ENCODE measurements at regions not wholly inside any gene's neighbourhood (a gene's known extent, or its start where the extent isn't known, plus 50 kb on each side); places are given as distances from the start of the nearest gene placed in this dataset.

GRCh38 chr1:87794788-87795614 lies 466.3 kb downstream of the LMO4 start:
- H3K27ac ChIP-seq: no peak overlapping the region
- TF ChIP-seq ZFX (IDR thresholded peaks at IDR 0.05) (no peak), CTCF (conservative IDR thresholded peaks at IDR 0.05) (no peak)

GRCh38 chr1:87795615-87796337 lies 467.1 kb downstream of the LMO4 start:
- no peak for TF ChIP-seq ZFX (IDR thresholded peaks at IDR 0.05)
- no peak for TF ChIP-seq CTCF (conservative IDR thresholded peaks at IDR 0.05)
- H3K27ac ChIP-seq: no peak overlapping the region

- H3K27ac ChIP-seq: no peak overlapping the region
- TF ChIP-seq CTCF (conservative IDR thresholded peaks at IDR 0.05): no peak
- TF ChIP-seq ZFX (IDR thresholded peaks at IDR 0.05): no peak
Measured at GRCh38 chr1:87796471-87796901, 467.8 kb downstream of the LMO4 start.

GRCh38 chr1:87799451-87799850 lies 470.8 kb downstream of the LMO4 start:
- TF ChIP-seq CTCF (conservative IDR thresholded peaks at IDR 0.05): no peak
- TF ChIP-seq ZFX (IDR thresholded peaks at IDR 0.05): no peak
- no peak overlapping the region for H3K27ac ChIP-seq

- TF ChIP-seq ZFX (IDR thresholded peaks at IDR 0.05) (no peak), CTCF (conservative IDR thresholded peaks at IDR 0.05) (no peak)
- no peak overlapping the region for H3K27ac ChIP-seq
Measured at GRCh38 chr1:87800006-87800405, 471.3 kb downstream of the LMO4 start.

- TF ChIP-seq ZFX (IDR thresholded peaks at IDR 0.05) (no peak), CTCF (conservative IDR thresholded peaks at IDR 0.05) (no peak)
- no peak overlapping the region for H3K27ac ChIP-seq
Measured at GRCh38 chr1:87803375-87803774, 474.7 kb downstream of the LMO4 start.

GRCh38 chr1:87804128-87804527 lies 475.4 kb downstream of the LMO4 start:
- H3K27ac ChIP-seq: no peak overlapping the region
- TF ChIP-seq ZFX (IDR thresholded peaks at IDR 0.05) (no peak), CTCF (conservative IDR thresholded peaks at IDR 0.05) (no peak)

Data from C4-2B (cell line).